HG02642 (cell line): ENCODE measurements at regions not wholly inside any gene's neighbourhood (a gene's known extent, or its start where the extent isn't known, plus 50 kb on each side); places are given as distances from the start of the nearest gene placed in this dataset.
"Not testable (repeated sequence)": the region's sequence is repeated elsewhere in the genome, so short reads cannot be mapped to it uniquely, and the experiment has no call there.

Experiments
- ATAC-seq: cut with Tn5 transposase; IDR thresholded peaks from one replicate; pipeline ENCODE4 v1.9.1; 2021; ENCODE audit warnings: mild to moderate bottlenecking; ENCODE audit not compliant: unreplicated experiment, poor library complexity

DNA sequence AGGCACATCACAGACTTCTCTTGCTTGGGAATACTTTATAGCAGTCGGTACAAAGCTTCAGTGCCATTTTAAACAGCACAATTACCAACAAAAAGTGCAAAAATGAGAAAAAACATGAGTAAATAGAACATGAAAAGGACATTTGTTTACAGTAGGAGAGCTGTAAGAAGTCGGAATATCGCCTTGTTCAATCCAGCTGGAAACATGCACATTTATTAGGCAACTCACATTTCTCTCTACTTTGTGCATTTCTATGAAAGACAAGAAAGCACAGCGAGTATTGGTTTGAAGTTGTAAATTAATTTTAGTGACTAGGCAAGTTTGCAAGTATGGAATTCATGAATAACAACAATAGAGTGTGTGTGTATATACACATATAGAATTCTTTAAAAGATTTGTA is 484.7 kb downstream of the DACH1 start:
- no peak for ATAC-seq

DNA sequence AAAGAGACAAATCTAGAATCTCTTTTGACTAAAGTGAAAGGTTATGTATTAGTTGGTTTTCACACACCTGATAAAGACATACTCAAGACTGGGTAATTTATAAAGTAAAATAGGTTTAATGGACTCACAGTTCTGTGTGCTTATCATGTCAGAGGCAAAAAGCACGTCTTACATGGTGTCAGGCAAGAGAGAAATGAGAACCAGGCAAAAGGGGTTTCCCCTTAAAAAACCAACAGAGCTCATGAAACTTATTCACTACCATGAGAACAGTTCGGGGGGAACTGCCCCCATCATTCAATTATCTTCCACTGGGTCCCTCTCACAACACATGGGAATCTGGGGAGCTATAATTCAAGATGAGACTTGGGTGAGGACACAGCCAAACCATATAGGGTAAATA is 486.8 kb downstream of the DACH1 start:
- no peak for ATAC-seq

DNA sequence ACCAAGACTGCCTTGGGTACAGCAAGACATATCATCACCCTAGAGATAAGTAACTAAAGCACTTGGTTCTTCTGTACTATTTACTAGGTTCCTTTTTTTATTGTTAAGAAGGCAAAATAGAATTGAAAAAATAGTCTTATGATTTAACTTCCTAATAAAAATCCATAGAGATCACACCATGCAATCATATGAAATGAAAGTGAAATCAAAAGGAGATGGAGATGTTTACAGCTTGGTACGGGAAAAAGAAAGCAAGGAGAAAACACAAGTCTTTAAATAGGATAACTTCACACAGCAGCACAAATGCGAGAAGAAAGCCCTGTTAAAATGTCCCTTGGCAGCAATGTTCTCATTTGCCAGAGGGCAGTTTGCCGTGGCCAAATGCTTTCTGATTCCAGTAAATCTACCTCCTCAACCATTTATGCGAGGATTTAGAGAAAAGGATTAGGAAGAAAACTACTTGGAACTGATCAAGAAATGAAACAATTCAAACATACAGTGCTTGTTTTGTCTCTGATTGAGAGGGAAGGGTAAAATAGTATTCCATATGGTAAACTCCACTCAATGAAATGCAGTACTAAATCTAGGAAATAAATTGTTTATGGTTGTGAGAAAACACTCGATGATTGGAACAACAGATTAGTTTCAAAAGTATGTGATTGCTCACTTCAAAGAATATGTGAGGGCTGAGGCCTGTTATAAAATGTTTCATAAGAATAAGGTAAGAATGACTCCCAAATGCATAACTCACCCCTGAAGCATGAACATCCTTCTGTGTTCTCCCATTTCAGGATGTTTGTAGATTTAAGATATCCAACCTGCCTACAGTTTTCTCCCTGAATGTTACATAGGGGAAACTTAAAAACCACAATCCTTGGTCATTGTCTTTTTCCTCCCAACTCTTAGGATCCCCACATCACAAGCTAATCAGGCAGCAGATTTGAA is 487.8 kb downstream of the DACH1 start:
- no peak for ATAC-seq

DNA sequence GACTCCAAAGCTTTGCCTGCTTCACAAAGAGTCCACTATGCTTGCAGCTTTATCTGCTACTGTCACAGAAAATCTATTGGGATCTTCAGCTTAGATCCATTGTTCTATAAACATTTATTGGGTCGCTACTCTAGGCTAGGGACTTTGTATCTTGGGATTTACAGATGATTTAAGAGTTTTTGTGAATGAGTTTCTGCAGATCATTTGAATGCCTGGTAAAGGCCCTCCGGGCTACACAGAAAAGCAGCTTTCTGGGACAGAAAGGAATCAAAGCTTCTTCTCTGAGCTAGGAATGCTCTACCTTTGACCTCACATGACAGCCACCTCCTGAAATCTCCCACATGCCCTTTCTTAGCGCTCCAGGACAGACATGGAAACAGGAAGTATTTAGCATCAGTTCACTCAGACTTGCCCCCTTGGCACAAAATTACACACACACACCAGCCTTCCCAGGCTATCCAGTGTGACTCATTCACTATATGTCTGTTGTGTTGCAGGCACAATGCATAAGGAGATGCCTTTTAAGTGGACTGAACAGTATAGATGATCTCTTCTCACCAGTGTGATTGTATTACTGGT is 492.4 kb downstream of the DACH1 start:
- no peak for ATAC-seq

DNA sequence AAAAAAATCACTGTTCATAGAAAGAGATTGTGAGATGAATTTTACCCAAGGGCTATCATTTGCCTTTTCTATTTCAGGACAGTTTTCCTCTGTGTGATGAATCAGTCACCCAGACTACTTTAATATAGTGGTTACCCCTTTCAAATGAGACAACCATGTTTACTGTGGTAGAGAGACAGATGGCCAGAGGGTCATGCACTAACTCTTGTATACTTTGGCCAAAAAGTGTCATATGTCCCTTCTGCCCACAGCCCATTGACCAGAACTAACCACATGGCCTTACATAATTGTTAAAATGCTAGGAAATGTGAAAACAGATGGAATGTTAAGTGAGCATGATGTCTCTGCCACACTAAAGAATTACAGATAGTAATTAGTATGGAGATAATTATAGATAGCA is 498.7 kb downstream of the DACH1 start:
- no peak for ATAC-seq

DNA sequence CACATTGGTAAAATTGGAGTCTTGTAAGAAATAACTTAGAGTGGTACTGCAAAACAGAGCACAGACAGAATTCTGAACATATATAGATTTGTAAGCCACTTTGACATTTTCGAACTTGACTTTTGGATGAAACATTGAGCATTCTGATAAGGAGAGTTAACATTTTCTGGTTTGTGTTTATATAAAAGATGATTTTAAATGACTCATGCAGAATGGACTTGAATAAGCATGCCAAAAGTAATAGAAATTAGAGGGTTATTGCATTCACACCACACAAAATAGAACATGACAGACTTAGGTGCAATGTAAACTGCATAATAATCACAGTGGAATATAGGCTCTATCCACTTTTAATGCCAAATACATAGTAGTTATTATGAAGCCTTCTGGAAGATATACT is 507.0 kb downstream of the DACH1 start:
- ATAC-seq = no peak

DNA sequence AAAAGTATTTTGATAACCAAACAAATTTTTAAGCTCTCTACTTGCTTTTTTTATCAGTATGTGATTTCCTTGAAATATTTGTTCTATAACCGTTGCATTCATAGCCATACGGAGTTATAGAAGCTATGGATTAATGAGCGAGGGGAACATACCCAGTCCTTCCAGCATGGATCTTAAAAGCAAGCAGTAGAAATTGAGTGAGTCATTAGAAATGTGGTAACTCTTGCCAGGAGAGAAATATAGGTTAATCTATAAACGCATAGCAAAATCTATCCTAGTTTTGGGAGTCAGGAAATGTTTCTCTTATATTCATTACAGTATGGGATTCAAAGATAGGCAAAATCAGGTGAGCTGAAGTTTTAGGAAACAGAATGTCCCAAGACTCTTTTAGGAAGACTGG is 507.4 kb downstream of the DACH1 start:
- ATAC-seq = no peak

DNA sequence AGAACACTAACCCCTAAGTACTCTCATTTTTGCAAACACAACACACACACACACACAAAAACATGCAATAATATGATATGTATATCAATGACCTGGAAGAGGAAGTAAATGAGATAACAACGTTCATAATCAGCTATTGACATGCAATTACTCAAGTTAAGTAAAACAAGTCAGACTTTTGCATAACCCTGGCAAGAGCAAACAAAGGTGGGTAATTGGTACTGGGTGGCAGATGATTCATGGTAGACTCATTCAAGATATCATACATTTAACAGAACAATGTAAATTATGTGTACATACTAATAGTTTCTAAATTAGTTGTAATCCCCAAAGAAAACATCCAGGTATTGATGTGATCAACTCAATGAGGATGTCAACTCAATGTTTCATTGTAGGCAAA is 508.8 kb downstream of the DACH1 start:
- no peak for ATAC-seq

DNA sequence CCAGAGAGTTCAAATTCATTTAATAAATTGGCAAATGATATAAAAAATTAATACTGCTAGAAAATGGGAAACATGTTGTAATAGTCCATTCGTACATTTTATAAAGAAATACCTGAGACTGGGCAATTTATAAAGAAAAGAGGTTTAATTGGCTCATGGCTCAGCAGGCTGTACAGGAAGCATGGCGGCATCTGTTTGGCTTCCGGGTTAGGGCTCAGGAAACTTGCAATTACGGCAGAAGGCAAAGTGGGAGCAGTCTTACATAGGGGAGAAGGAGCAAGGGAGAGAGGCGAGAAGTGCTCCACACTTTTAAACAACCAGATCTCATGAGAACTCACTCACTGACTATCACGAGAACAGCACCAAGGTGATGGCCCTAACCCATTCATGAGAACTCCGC is 512.0 kb downstream of the DACH1 start:
- no peak for ATAC-seq

DNA sequence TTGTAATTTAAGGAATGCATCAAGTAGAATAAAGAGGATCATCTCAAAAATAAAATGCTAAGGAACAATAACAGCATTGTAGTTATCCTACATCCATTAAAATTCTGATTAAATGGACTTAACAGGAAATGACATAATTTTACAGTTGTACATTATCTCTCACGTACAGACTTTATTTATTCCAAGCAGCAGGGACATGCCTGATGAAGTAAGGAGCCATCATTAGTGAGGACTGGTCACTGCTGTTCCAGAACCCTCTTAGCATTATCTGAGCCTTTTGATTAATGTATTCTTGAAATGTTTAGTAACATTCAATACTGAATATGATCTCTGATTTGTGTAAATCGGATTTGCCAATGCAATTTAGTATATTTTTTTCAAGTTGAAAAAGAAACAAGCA is 516.1 kb downstream of the DACH1 start:
- ATAC-seq = no peak

DNA sequence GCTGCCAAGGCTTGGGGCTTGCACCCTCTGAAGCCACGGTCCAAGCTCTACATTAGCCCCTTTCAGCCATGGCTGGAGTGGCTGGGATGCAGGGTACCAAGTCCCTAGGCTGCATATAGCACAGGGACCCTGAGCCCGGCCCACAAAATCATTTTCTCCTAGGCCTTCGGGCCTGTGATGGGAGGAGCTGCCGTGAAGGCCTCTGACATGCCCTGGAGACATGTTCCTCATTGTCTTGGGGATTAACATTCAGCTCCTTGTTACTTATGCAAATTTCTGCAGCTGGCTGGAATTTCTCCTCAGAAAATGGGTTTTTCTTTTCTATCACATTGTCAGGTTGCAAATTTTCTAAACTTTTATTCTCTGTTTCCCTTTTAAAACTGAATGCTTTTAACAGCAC is 521.1 kb downstream of the DACH1 start:
- ATAC-seq = not testable (repeated sequence)

DNA sequence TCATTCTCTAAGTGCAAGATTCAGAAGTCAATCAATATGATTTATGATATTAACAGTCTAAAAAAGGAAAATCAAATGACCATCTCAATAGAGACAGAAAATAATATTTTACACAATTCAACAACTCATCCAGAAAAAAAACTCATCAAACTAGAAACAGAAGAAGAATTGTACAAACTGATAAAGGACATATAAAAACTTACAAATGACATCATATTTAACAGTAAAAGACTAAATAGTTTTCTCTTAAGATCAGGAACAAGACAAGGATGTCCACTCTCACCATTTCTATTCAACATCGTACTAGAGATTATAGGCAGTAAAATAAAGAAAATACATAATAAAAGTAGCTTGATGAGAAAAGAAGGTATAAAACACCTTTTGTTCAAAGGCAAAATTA is 527.3 kb downstream of the DACH1 start:
- no peak for ATAC-seq

DNA sequence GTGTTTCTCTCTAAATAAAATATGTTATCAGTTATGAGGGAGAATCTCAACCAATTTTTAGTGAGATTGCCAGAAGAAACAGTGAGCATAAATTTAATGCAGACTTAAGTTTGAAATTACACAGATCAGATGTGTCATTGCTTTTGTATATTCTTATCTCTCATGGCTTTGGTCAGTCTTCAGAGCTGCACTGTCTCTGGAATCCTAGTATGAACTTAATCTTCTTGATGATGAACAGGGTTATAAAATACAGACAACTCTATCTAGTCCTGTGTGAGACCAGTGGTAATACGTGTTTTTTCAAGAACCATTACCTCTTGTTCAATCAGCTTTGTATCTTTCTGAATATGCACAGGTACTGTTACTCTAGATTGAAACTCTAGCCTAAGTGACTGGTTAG is 528.0 kb downstream of the DACH1 start:
- ATAC-seq = no peak

DNA sequence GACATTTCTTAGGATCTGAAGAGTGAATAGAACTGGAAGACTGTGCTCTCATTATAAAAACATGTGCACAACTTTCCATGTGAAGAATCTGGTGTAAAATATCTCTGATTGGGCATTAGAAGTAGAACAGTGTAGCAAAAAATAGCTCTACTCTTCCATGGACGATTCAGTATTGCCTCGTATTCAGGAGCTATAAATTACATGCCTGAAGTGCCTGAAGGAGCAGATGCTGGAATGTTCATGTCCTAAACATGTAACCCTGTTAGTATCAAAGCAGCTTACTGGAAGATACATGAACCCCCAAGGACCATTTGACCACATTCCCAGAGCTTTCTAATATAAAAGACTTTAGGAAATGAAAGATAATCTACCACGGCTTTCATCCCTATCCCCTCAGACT is 528.9 kb downstream of the DACH1 start:
- no peak for ATAC-seq

DNA sequence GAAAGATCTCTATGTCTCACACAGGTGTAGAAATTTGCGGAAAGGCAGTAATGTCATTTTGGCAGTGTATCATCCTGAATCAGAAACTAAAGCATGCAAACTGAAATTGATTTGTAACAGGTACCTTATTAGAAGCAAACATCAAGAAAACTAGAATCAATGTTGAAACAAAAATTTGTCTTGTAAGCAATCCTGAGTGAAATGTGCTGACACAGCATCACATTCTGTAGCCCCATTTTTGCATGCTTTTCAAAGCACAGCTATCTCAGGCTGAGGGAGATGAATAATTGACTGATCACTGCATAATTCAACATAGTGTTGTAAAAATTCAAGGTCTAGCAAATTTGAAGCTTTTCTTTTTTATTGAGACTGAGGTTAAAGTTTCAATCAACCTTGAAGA is 539.7 kb downstream of the DACH1 start:
- no peak for ATAC-seq

DNA sequence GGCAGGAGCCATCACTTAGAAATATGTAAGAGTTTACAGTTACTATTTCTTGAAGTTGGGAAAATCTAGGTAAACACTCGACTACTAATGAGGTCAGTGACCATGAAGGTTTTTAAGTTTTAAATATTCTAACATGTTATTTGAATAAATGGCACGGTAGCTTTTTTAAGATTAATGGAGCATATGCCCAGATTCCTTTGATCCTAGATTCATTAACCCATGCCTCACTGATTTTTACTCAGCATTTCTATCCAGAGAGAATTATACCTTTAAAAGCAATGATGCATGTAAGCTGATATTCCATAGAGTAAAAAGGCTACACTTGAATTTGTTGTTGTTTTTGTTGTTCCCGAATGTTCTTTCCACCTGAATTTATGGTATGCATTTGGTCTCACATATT is 541.4 kb downstream of the DACH1 start:
- ATAC-seq = no peak

DNA sequence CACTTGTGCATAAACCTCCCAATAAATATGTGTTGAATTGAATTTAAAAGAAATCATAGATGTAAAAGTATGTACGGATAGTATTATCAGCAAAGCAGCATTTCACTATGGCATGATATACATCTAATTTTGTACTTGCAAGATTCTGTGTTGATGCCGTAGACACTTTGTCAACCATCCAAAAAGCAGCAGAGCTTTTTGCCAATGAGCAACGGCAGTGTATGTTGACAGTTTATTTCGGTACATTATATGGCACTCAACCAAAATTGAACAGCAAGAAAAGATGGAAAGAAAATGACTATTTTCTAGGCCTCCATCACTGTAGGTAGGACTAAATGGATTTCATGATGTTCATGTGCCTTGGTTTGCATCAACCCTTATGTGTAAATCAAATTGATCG is 543.7 kb downstream of the DACH1 start:
- ATAC-seq = no peak

DNA sequence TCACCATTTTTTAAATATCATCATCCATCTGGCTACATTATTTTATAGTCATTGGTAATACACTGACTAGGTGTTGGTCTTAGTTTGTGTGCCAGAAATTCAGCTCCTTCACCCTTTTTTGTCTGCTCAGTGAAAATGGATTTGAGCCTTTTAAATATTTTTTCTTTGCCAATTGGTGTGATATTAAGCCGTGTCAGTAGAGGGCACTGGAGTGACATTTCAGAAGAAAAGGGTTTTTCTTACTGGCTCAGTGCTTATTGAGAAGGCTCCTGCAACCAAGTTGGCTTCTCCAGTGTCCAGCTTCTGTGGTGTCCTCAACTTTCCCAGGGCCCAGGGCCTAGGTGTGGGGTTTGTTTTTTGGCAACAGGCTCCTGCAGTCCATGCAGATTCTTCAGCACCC is 546.6 kb downstream of the DACH1 start:
- no peak for ATAC-seq

DNA sequence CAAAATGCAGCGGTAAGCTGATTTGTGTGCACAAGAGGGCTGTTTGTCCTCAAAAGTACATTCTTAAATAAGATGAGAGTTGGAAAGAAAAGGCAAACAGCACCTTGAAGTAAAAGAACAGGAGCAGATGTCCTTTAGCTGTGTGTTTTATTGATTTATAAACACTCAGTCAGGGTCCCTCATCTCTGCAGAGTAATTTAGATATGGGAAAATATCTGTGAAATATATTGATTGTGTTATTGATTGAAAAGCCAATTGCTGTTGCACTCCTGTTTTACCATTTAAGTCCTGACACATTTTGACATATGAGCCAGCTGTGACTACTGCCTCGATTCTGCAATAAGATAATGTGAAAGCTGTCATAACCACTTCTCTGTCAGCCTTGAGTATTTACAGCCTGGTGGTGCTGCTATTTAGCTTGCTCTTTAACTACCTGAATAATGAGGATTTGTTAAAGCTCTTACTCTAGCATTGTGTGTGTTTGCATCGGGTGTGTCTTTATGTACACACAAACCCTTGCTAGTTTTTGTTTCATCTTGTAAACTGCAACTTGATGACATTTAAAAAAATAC is 550.1 kb downstream of the DACH1 start:
- no peak for ATAC-seq

DNA sequence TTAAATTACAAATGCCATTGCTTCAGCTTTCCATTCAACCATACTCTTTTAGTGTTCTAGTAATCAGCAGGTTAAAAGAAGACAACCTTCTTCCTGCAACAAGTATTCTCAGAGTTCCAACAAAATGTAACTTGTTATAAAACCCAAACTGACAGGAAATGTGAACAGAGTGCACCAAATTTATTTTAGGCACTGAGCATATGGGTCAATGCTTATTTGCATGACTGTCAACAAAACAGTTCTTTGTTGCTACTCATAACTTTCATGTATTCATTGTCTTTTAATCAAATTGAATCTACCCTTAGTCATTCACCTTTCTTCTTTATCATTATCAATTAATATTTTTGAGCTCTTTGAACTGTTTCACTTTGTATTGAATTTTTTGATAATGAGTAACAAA is 554.1 kb downstream of the DACH1 start:
- no peak for ATAC-seq

DNA sequence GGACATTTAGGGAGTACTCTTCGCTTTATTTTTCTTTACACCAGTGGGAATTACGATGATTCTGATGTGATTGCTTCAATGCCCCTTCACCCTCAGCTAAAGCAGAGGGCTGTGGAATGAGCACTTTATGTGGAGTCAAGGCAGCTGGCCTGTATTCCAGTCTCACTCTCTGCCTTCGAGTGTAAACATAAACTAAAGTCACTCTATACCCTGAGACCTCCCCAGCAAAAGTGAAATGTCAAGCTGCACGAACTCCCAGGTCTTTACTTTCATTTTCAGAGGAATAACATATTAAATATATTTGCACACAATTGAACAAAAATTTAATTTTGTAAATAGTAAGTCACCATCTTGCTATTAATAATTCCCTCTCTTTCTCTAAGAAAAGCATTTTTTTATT is 557.1 kb downstream of the DACH1 start:
- ATAC-seq = no peak

DNA sequence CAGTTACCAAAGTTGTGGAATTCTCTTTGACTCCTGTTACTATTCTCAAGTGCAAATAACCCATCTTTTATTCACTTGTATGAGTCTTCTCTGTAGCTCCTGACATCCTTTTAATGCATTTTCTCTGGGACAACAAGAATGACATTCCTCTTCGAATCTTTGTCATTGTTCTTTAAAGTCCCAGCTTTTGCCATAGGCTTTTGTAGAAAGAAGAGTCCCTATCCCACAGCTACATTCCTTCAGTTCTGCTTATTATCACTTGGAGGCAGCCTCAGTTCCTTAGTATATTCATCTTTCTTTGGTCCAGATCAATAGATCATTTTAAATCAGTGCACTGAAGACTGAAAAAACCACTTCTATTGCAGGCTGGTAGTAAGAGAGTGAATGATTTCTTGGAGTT is 560.2 kb downstream of the DACH1 start:
- ATAC-seq = no peak
